Kidney (tissue), 13 donors: ENCODE measurements at regions not wholly inside any gene's neighbourhood (a gene's known extent, or its start where the extent isn't known, plus 50 kb on each side); places are given as distances from the start of the nearest gene placed in this dataset.

Source experiments
- DNase-seq, 5 donors: peaks; one replicate each; pipeline ENCODE4 v3.0.0-alpha.2; 2013 to 2020
- FAIRE-seq: peaks from 2 replicates; lab custom pipeline; 2012; peaks lifted over from hg19 to GRCh38; lab: Jason Lieb, UNC
- H3K27ac ChIP-seq, 2 donors: one replicate each; pipeline ENCODE4 v1.7.0; 2013; ENCODE audit warnings: low read depth in 2 of 2, low read length in 2 of 2, inconsistent platforms in 1 of 2
- H3K27me3 ChIP-seq: one replicate; pipeline ENCODE4 v1.7.1; 2013; ENCODE audit warnings: low read length, inconsistent platforms; ENCODE audit not compliant: control insufficient read depth, insufficient read depth
- H3K36me3 ChIP-seq, 3 donors: one replicate each; pipeline versions ENCODE4 v1.7.0 to v1.7.1; 2013; ENCODE audit warnings: low read length in 3 of 3, control low read depth in 1 of 3, inconsistent platforms in 1 of 3; ENCODE audit not compliant: insufficient read depth in 3 of 3, control insufficient read depth in 2 of 3
- H3K4me1 ChIP-seq, 3 donors: one replicate each; pipeline versions ENCODE4 v1.7.0 to v1.7.1; 2013; ENCODE audit warnings: low read length in 3 of 3, inconsistent platforms in 1 of 3, low read depth in 1 of 3; ENCODE audit not compliant: control insufficient read depth in 2 of 3, insufficient read depth in 2 of 3
- H3K4me3 ChIP-seq, 3 donors: one replicate each; pipeline versions ENCODE4 v1.7.0 to v1.8.1; 2013; ENCODE audit warnings: low read length in 3 of 3, control low read depth in 1 of 3, inconsistent platforms in 1 of 3
- H3K9ac ChIP-seq, 3 donors: one replicate each; pipeline versions ENCODE4 v1.7.0 to v1.7.1; 2013; ENCODE audit warnings: low read length in 3 of 3, control low read depth in 1 of 3, inconsistent platforms in 1 of 3
- H3K9me3 ChIP-seq, 3 donors: one replicate each; pipeline versions ENCODE4 v1.7.0 to v1.7.1; 2013; ENCODE audit warnings: low read length in 3 of 3, control low read depth in 1 of 3, inconsistent platforms in 1 of 3; ENCODE audit not compliant: control insufficient read depth in 2 of 3, insufficient read depth in 1 of 3
- CTCF ChIP-seq: IDR thresholded peaks from 3 replicates; pipeline ENCODE4 v1.5.1; 2012; ENCODE audit warnings: mild to moderate bottlenecking, moderate library complexity, borderline replicate concordance; ENCODE audit not compliant: insufficient read depth; ENCODE audit errors: extremely low read depth
- intact Hi-C: fragments of 100-400 bp; cut with DNase I; formaldehyde crosslinking; loops from one replicate; pipeline ENCODE4 v1.11.1; 2022
- donor health status: control.
- donor health status: control.
- donor health status: control.
- donor health status: control.
- donor health status: control.
- donor health status: DM: yes; HTN: yes; CAD: no.
- donor health status: Normal renal cell carcinoma (clear cell type).

GRCh38 chr14:49982501-49982951 lies 89.6 kb downstream of the ARF6 start:
- Histone ChIP-seq H3K27me3 (no peaks in the 10 kb centered on the region), H3K4me1 (peaks cover 3 to 13% (median 6%) of the 10 kb centered on the region in 3 donors), H3K4me3 (peak overlapping the region in 2 of 3 donors; percentile 40 to 49), H3K9me3 (no peaks in the 10 kb centered on the region), H3K27ac (peak overlapping the region in 1 of 2 donors; percentile 76), H3K36me3 (no peaks in the 10 kb centered on the region), H3K9ac (peak overlapping the region in 2 of 3 donors; percentile 8 to 17)
- peak in 2 of 5 donors; percentile 55 to 58 for DNase-seq
- FAIRE-seq: no peak
- TF ChIP-seq CTCF: no peak
- intact Hi-C loops: no loop called here

GRCh38 chr14:49984424-49984823 lies 91.5 kb downstream of the ARF6 start:
- TF ChIP-seq CTCF: no peak
- no peak overlapping the region for H3K27ac ChIP-seq
- no peaks in the 10 kb centered on the region for H3K9me3 ChIP-seq
- intact Hi-C loops: no loop called here
- DNase-seq (no peak), FAIRE-seq (no peak)
- no peaks in the 10 kb centered on the region for H3K27me3 ChIP-seq
- no peaks in the 10 kb centered on the region for H3K36me3 ChIP-seq
- no peak overlapping the region for H3K9ac ChIP-seq
- no peak overlapping the region for H3K4me3 ChIP-seq
- peaks cover 3 to 24% (median 6%) of the 10 kb centered on the region in 3 donors for H3K4me1 ChIP-seq

- peak overlapping the region in 1 of 3 donors; percentile 27 for H3K9ac ChIP-seq
- peak overlapping the region; percentile 80 to 81 for H3K27ac ChIP-seq
- no peak for TF ChIP-seq CTCF
- H3K4me1 ChIP-seq: peaks cover 3 to 34% (median 11%) of the 10 kb centered on the region in 3 donors
- H3K36me3 ChIP-seq: no peaks in the 10 kb centered on the region
- FAIRE-seq (no peak), DNase-seq (no peak)
- H3K27me3 ChIP-seq: no peaks in the 10 kb centered on the region
- H3K9me3 ChIP-seq: no peaks in the 10 kb centered on the region
- intact Hi-C loops: no loop called here
- no peak overlapping the region for H3K4me3 ChIP-seq
Measured at GRCh38 chr14:49986343-49987014, 93.6 kb downstream of the ARF6 start.
